Muscle layer of duodenum (tissue), 2 donors: ENCODE measurements at regions not wholly inside any gene's neighbourhood (a gene's known extent, or its start where the extent isn't known, plus 50 kb on each side); places are given as distances from the start of the nearest gene placed in this dataset.
"Not testable (repeated sequence)": the region's sequence is repeated elsewhere in the genome, so short reads cannot be mapped to it uniquely, and the experiment has no call there.

Source experiments
- H3K27ac ChIP-seq: one replicate; pipeline ENCODE4 v1.7.0; 2013; ENCODE audit warnings: mild to moderate bottlenecking, low read length
- H3K27me3 ChIP-seq: one replicate; pipeline ENCODE4 v1.7.0; 2013; ENCODE audit warnings: low read depth, mild to moderate bottlenecking, control low read depth, low read length
- H3K36me3 ChIP-seq, 2 donors: one replicate each; pipeline ENCODE4 v1.7.0; 2013; ENCODE audit warnings: low read length in 2 of 2, control low read depth in 1 of 2, mild to moderate bottlenecking in 1 of 2; ENCODE audit not compliant: insufficient read depth in 2 of 2, control insufficient read depth in 1 of 2
- H3K4me1 ChIP-seq, 2 donors: one replicate each; pipeline ENCODE4 v1.7.0; 2013; ENCODE audit warnings: low read length in 2 of 2, mild to moderate bottlenecking in 2 of 2, control low read depth in 1 of 2, moderate library complexity in 1 of 2; ENCODE audit not compliant: insufficient read depth in 2 of 2, control insufficient read depth in 1 of 2
- H3K4me3 ChIP-seq, 2 donors: one replicate each; pipeline ENCODE4 v1.7.0; 2013; ENCODE audit warnings: low read length in 2 of 2, low read depth in 1 of 2, mild to moderate bottlenecking in 1 of 2
- H3K9me3 ChIP-seq, 2 donors: one replicate each; pipeline ENCODE4 v1.7.0; 2013; ENCODE audit warnings: low read length in 2 of 2, control low read depth in 1 of 2, mild to moderate bottlenecking in 1 of 2; ENCODE audit not compliant: control insufficient read depth in 1 of 2
- donor health status: healthy.

DNA sequence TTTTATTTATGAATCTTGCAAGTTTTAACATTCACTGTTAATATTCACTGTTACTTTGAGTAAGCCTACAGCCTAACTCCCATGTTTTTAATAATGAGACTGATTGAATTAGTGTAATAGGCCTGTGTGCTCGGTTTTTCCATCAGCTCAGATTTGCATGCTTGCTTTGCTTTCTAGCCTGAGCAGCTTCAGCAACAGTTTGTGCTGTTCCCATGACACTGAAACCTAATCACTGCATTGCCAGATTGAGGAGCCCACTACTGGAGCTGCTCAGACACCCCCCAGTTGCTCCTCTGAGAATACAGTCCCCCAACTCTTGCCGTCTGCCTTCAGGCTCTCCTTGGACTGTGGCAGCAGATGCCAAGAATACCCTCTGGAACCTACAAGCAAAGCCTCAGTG, 695.4 kb downstream of the BRINP3 start:
- Histone ChIP-seq H3K27me3 (no peaks in the 10 kb centered on the region), H3K9me3 (no peaks in the 10 kb centered on the region), H3K4me1 (no peaks in the 10 kb centered on the region), H3K36me3 (no peaks in the 10 kb centered on the region), H3K27ac (no peak overlapping the region), H3K4me3 (no peak overlapping the region)

DNA sequence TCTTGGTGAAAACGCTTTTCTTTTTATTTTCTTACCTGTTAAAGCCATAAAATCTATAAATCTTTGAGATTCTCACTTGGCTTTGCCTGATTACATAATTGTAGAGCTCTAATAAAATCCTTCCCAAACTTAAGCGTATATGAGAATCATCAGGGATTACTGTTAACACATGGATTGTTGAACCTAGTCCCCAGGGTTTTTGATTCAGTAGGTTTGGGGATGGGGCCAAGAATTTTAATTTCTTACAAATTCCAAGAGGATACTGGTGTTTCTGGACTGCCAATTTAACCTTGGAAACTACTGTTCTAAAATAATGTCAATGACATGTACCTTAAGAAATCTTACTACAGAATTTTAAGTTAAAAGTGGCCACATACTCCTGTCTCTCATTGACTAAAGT, 694.2 kb downstream of the BRINP3 start:
- Histone ChIP-seq H3K27me3 (no peaks in the 10 kb centered on the region), H3K9me3 (no peaks in the 10 kb centered on the region), H3K36me3 (no peaks in the 10 kb centered on the region), H3K27ac (no peak overlapping the region), H3K4me3 (no peak overlapping the region), H3K4me1 (no peaks in the 10 kb centered on the region)

DNA sequence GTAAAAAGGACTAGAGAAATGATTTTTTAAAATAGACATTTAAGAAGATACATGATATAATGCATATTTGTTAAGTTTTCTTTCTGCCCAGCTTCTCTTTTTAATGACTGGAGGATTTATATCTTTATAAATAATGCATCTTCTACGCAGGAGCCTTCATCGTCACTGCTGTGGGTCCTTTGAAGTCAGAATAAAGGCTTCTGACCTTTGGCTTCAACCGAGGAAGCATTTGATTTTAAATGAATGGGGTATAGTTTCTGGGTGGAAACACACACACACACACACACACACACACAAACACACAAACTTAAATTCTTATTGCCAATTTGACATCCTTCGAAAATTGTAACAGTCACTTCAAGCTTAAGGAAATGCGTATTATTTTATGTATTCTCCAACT, 690.9 kb downstream of the BRINP3 start:
- Histone ChIP-seq H3K4me3 (no peak overlapping the region), H3K27me3 (no peaks in the 10 kb centered on the region), H3K27ac (no peak overlapping the region), H3K4me1 (no peaks in the 10 kb centered on the region), H3K9me3 (no peaks in the 10 kb centered on the region), H3K36me3 (no peaks in the 10 kb centered on the region)

DNA sequence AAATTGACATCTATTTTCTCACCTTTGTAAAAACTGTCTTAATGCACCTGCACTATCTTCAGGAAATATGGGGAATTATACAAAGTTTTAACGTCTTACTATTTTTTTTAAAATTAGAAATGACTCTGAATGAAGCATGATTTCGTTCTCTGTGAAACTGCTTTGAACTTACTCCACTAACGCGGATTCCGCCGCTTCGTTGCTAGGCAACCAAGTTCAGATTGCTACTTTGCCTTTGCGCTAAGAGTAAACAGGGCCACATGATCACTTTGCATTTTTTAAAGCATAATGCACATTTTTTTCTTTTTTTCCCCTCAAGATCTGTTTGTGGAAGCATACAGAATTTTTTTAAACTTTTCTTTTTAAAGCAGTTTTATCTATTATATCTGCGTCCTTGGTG, 690.5 kb downstream of the BRINP3 start:
- Histone ChIP-seq H3K4me1 (no peaks in the 10 kb centered on the region), H3K36me3 (no peaks in the 10 kb centered on the region), H3K4me3 (no peak overlapping the region), H3K27ac (no peak overlapping the region), H3K27me3 (no peaks in the 10 kb centered on the region), H3K9me3 (no peaks in the 10 kb centered on the region)

DNA sequence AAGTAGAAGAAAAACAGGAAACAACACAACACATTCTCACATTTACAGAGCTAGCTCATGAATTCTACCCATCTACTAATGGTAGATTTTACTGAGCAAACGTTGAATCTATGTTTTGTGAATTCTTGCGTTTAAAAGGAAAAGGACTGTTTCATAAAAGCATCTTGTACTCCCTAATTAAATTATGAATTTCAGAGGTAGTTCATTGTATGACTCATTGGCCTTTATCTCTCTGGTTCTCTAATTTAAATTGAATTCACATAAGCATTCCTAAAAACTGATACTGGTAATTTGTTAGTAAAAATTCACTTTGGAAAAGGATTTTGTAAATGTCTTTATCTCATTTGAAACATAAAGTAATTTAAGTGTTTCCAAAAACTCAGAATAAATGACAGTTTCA, 687.3 kb downstream of the BRINP3 start:
- no peaks in the 10 kb centered on the region for H3K4me1 ChIP-seq
- H3K27me3 ChIP-seq: no peaks in the 10 kb centered on the region
- H3K9me3 ChIP-seq: no peaks in the 10 kb centered on the region
- H3K36me3 ChIP-seq: no peaks in the 10 kb centered on the region
- no peak overlapping the region for H3K4me3 ChIP-seq
- H3K27ac ChIP-seq: no peak overlapping the region

DNA sequence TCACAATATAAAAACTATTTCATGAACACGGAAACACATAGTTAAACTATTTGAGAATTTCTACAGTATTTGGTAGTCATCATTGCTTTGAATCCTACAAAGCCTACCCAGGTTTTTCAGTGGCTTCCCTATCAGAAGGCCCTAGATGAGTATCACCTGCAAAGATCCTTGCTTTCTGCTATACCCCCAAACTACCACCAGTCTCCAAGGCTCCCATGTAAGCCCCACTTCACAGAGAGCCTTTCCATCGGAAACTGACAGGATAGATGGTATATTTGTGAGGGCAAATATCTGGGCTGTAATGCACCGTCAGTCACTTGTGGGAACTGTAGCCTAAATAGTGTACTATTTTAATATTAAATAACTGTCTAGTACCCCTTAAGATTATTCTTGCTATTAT, 674.3 kb downstream of the BRINP3 start:
- H3K27me3 ChIP-seq: no peaks in the 10 kb centered on the region
- no peaks in the 10 kb centered on the region for H3K4me1 ChIP-seq
- H3K4me3 ChIP-seq: no peak overlapping the region
- no peaks in the 10 kb centered on the region for H3K9me3 ChIP-seq
- H3K27ac ChIP-seq: no peak overlapping the region
- no peaks in the 10 kb centered on the region for H3K36me3 ChIP-seq

DNA sequence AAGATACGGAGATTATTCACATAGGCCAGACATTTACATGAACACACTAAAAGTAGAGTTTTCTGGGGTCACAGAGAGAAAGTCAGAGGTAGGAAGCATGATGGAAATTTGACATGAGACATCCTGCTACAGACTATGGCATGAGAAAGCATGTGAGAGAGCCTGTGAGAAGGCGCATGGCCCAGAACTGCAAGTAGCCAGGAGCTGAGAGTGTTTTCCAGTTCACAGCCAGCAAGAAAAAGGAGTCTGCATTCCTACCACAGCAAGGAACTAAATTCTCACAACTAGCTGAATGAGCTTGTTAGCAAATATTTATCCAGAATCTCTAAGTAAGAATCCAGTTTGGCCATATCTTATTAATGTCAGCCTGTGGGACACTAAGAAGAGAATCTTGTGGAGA, 673.3 kb downstream of the BRINP3 start:
- no peaks in the 10 kb centered on the region for H3K4me1 ChIP-seq
- H3K27ac ChIP-seq: no peak overlapping the region
- no peaks in the 10 kb centered on the region for H3K36me3 ChIP-seq
- no peaks in the 10 kb centered on the region for H3K9me3 ChIP-seq
- H3K27me3 ChIP-seq: no peaks in the 10 kb centered on the region
- no peak overlapping the region for H3K4me3 ChIP-seq

DNA sequence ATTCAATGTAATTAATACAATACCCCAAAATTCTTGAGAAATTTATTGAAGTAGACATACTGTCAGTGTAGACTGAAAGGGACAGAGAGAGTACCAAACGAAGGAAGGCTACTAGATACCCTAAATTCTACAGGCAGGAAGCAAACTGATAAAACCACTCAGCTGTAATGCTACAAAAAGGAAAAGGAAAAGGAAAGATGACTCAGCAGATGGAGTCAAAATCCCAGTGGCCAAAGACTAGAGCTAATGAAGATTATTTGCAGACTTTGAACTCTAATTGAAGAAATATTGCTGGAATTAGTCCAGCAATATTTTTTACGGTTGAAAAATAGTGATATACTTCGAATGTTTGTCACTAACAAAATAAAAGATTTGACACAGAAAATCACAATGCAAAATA, 671.9 kb downstream of the BRINP3 start:
- no peaks in the 10 kb centered on the region for H3K36me3 ChIP-seq
- no peak overlapping the region for H3K27ac ChIP-seq
- H3K4me1 ChIP-seq: no peaks in the 10 kb centered on the region
- no peaks in the 10 kb centered on the region for H3K9me3 ChIP-seq
- H3K4me3 ChIP-seq: no peak overlapping the region
- no peaks in the 10 kb centered on the region for H3K27me3 ChIP-seq

DNA sequence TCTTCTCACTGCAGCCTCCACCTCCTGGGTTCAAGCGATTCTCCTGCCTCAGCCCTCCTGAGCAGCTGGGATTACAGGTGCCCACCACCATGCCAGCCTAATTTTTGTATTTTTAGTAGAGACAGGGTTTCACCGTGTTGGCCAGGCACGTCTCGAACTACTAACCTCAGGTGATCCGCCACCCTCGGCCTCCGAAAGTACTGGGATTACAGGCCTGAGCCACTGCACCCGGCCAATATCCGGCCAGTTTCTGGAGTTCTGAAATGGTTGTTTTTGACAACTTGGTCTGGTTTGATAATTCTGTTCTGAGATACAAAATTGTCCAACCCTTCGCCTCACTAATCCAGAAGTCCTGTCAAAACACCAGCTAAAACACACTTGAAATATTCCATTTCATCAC, 667.0 kb downstream of the BRINP3 start:
- H3K4me3 ChIP-seq, H3K4me1 ChIP-seq, H3K36me3 ChIP-seq, H3K9me3 ChIP-seq, H3K27ac ChIP-seq, H3K27me3 ChIP-seq: not testable (repeated sequence)

DNA sequence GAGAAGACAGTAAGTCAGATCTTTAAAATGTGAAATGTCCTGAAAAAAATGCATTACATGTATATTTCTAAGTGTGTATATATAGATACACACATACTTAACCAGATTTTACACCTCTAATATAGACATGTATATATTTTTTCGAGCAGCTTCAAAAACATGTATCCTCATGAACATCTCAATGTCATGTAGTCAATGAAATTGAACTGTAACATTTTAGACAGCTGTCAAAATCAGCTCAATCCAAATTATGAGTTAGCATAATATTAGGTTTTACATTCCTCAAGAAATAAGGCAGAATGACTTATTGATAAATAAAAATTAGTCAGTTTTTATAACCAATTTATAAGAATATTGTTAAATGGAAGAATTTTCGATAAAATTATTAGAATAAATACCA, 665.7 kb downstream of the BRINP3 start:
- H3K4me3 ChIP-seq: no peak overlapping the region
- no peaks in the 10 kb centered on the region for H3K36me3 ChIP-seq
- H3K27ac ChIP-seq: no peak overlapping the region
- H3K27me3 ChIP-seq: no peaks in the 10 kb centered on the region
- H3K4me1 ChIP-seq: no peaks in the 10 kb centered on the region
- H3K9me3 ChIP-seq: no peaks in the 10 kb centered on the region

DNA sequence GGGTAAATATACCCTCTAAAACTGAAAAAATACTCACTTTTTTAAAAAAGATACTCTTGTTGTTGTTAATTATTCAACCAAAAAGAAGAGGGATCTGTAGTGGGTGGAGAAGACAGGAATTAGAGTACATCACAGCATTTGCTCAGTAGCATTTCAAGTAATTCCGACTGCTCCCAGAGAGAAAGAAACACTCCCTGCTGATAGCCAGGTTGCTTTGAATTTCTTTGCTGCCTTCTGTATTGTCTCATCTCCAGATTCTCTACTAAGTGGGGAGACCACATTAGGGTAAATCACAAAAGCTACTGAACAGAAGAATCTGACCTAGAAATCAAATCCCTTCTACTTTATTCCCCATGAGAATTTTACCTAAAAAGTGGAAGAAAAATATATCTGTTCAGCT, 661.1 kb downstream of the BRINP3 start:
- Histone ChIP-seq H3K27ac (no peak overlapping the region), H3K4me1 (no peaks in the 10 kb centered on the region), H3K9me3 (peaks cover 0 to 5% of the 10 kb centered on the region in 2 donors), H3K36me3 (no peaks in the 10 kb centered on the region), H3K27me3 (no peaks in the 10 kb centered on the region), H3K4me3 (no peak overlapping the region)

DNA sequence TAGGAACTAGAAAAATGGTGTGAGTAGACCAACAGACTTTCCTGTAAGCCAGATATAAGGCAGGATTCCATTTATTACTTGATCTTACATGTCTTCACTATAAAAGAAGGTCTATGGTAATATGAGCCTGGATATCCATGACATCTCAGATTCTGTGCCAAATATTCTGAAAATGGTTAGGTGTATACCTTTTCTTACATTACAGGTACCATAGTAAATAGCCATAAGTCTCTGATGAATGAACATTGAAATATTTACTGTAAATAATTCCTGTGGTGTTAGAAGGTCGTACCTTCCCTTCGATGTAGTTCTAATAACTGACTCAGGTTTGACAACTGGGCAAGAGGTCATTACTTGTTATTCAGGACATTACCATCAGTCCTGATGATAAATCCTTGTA, 657.9 kb downstream of the BRINP3 start:
- H3K36me3 ChIP-seq: no peaks in the 10 kb centered on the region
- H3K4me1 ChIP-seq: no peaks in the 10 kb centered on the region
- no peak overlapping the region for H3K27ac ChIP-seq
- no peaks in the 10 kb centered on the region for H3K27me3 ChIP-seq
- no peak overlapping the region for H3K4me3 ChIP-seq
- peaks cover 0 to 5% of the 10 kb centered on the region in 2 donors for H3K9me3 ChIP-seq
